ENCODE measurements at regions not wholly inside any gene's neighbourhood (a gene's known extent, or its start where the extent isn't known, plus 50 kb on each side); places are given as distances from the start of the nearest gene placed in this dataset.

DNA sequence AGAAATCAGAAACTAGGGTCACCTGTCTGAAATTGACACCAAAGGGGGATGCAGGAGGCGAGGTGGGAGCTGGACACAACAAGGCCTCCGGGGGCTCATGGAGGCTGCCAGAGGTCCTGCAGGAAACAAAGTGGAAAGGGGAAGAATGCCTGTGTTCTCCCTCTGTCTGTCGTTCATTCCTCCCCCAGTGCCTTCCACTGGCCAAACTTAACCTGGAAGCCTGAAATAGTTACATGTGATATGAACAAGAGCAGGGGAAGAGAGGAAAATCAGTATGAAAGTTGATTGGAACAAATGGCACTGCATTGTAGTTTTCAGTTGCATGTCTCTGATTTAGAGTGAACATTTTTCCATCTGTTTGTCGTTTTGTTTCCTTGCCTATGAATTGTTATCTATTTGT lies 502.0 kb upstream of the CFAP20DC start:
- peaks cover 0 to 3% (median 0%) of the 10 kb centered on the region in 4 donors for H3K27me3 ChIP-seq (ENCODE audit: control insufficient read depth in 4 of 4, insufficient read depth in 4 of 4, low read length in 3 of 4)
- H3K27ac ChIP-seq (ENCODE audit: low read depth in 1 of 2, low read length in 2 of 2) = no peak overlapping the region

GRCh38 chr3:59549962-59550361 lies 500.1 kb upstream of the CFAP20DC start:
- DNase-seq (ENCODE audit: low spot score) = no peak
- H3K27ac ChIP-seq (ENCODE audit: low read depth in 1 of 2, low read length in 2 of 2) = no peak overlapping the region
- TF ChIP-seq RXRA (IDR thresholded peaks at IDR 0.05) (no peak), FOXA2 (IDR thresholded peaks at IDR 0.05) (no peak), GABPA (IDR thresholded peaks at IDR 0.05 in 1 of 2, conservative IDR thresholded peaks at IDR 0.05 in 1 of 2) (no peak), ATF3 (IDR thresholded peaks at IDR 0.05) (no peak), TAF1 (conservative IDR thresholded peaks at IDR 0.05) (no peak), FOXA1 (IDR thresholded peaks at IDR 0.05) (no peak), HNF4A (conservative IDR thresholded peaks at IDR 0.05) (no peak), RAD21 (IDR thresholded peaks at IDR 0.05) (no peak)
- no peaks in the 10 kb centered on the region for H3K36me3 ChIP-seq (ENCODE audit: control insufficient read depth in 4 of 4, insufficient read depth in 3 of 4, low read depth in 1 of 4, low read length in 3 of 4)
- no peak overlapping the region for H3K4me3 ChIP-seq (ENCODE audit: low read depth in 1 of 3, low read length in 3 of 3)
- no peaks in the 10 kb centered on the region for H3K9me3 ChIP-seq (ENCODE audit: control insufficient read depth in 4 of 4, low read length in 3 of 4)
- no peaks in the 10 kb centered on the region for H3K27me3 ChIP-seq (ENCODE audit: control insufficient read depth in 4 of 4, insufficient read depth in 4 of 4, low read length in 3 of 4)
- no peak overlapping the region for H3K9ac ChIP-seq (ENCODE audit: low read depth in 1 of 2, low read length in 2 of 2)
- WGBS = 54% methylated on average over 1 of the region's 1 CpG
- H3K4me1 ChIP-seq (ENCODE audit: control insufficient read depth in 4 of 4, insufficient read depth in 4 of 4, low read length in 3 of 4) = no peaks in the 10 kb centered on the region

More for the DNA sequence above, 502.0 kb upstream of the CFAP20DC start:
- WGBS = 73% methylated on average over 4 of the region's 4 CpGs
- Histone ChIP-seq H3K9me3 (ENCODE audit: control insufficient read depth in 4 of 4, low read length in 3 of 4) (no peaks in the 10 kb centered on the region), H3K36me3 (ENCODE audit: control insufficient read depth in 4 of 4, insufficient read depth in 3 of 4, low read depth in 1 of 4, low read length in 3 of 4) (no peaks in the 10 kb centered on the region), H3K4me1 (ENCODE audit: control insufficient read depth in 4 of 4, insufficient read depth in 4 of 4, low read length in 3 of 4) (no peaks in the 10 kb centered on the region), H3K4me3 (ENCODE audit: low read depth in 1 of 3, low read length in 3 of 3) (no peak overlapping the region), H3K9ac (ENCODE audit: low read depth in 1 of 2, low read length in 2 of 2) (no peak overlapping the region)
- no peak for DNase-seq (ENCODE audit: low spot score)
- TF ChIP-seq NR2F2 (IDR thresholded peaks at IDR 0.05) (no peak), HNF4G (IDR thresholded peaks at IDR 0.05) (no peak), CTCF (IDR thresholded peaks at IDR 0.05; ENCODE audit: low read depth, low read length, missing input control) (no peak), ATF3 (IDR thresholded peaks at IDR 0.05) (no peak), GABPA (IDR thresholded peaks at IDR 0.05 in 1 of 2, conservative IDR thresholded peaks at IDR 0.05 in 1 of 2) (no peak), JUND (IDR thresholded peaks at IDR 0.05) (no peak), HNF4A (conservative IDR thresholded peaks at IDR 0.05) (no peak)
- TF ChIP-seq, protein P1, sequence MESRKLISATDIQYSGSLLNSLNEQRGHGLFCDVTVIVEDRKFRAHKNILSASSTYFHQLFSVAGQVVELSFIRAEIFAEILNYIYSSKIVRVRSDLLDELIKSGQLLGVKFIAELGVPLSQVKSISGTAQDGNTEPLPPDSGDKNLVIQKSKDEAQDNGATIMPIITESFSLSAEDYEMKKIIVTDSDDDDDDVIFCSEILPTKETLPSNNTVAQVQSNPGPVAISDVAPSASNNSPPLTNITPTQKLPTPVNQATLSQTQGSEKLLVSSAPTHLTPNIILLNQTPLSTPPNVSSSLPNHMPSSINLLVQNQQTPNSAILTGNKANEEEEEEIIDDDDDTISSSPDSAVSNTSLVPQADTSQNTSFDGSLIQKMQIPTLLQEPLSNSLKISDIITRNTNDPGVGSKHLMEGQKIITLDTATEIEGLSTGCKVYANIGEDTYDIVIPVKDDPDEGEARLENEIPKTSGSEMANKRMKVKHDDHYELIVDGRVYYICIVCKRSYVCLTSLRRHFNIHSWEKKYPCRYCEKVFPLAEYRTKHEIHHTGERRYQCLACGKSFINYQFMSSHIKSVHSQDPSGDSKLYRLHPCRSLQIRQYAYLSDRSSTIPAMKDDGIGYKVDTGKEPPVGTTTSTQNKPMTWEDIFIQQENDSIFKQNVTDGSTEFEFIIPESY (IDR thresholded peaks at IDR 0.05) = no peak
- TF ChIP-seq, protein P2, sequence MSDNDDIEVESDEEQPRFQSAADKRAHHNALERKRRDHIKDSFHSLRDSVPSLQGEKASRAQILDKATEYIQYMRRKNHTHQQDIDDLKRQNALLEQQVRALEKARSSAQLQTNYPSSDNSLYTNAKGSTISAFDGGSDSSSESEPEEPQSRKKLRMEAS (IDR thresholded peaks at IDR 0.05) = no peak

GRCh38 chr3:59547874-59548273 lies 498.0 kb upstream of the CFAP20DC start:
- Histone ChIP-seq H3K27ac (ENCODE audit: low read depth in 1 of 2, low read length in 2 of 2) (no peak overlapping the region), H3K9ac (ENCODE audit: low read depth in 1 of 2, low read length in 2 of 2) (no peak overlapping the region), H3K36me3 (ENCODE audit: control insufficient read depth in 4 of 4, insufficient read depth in 3 of 4, low read depth in 1 of 4, low read length in 3 of 4) (no peaks in the 10 kb centered on the region), H3K4me1 (ENCODE audit: control insufficient read depth in 4 of 4, insufficient read depth in 4 of 4, low read length in 3 of 4) (no peaks in the 10 kb centered on the region), H3K4me3 (ENCODE audit: low read depth in 1 of 3, low read length in 3 of 3) (no peak overlapping the region), H3K27me3 (ENCODE audit: control insufficient read depth in 4 of 4, insufficient read depth in 4 of 4, low read length in 3 of 4) (no peaks in the 10 kb centered on the region), H3K9me3 (ENCODE audit: control insufficient read depth in 4 of 4, low read length in 3 of 4) (no peaks in the 10 kb centered on the region)
- no peak for DNase-seq (ENCODE audit: low spot score)
- WGBS = 89% methylated on average over 3 of the region's 3 CpGs
- TF ChIP-seq CTCF (IDR thresholded peaks at IDR 0.05; ENCODE audit: low read depth, low read length, missing input control) = no peak
- no peak for TF ChIP-seq SP1 (IDR thresholded peaks at IDR 0.05)
- no peak for TF ChIP-seq JUND (IDR thresholded peaks at IDR 0.05)
- TF ChIP-seq, protein P3, sequence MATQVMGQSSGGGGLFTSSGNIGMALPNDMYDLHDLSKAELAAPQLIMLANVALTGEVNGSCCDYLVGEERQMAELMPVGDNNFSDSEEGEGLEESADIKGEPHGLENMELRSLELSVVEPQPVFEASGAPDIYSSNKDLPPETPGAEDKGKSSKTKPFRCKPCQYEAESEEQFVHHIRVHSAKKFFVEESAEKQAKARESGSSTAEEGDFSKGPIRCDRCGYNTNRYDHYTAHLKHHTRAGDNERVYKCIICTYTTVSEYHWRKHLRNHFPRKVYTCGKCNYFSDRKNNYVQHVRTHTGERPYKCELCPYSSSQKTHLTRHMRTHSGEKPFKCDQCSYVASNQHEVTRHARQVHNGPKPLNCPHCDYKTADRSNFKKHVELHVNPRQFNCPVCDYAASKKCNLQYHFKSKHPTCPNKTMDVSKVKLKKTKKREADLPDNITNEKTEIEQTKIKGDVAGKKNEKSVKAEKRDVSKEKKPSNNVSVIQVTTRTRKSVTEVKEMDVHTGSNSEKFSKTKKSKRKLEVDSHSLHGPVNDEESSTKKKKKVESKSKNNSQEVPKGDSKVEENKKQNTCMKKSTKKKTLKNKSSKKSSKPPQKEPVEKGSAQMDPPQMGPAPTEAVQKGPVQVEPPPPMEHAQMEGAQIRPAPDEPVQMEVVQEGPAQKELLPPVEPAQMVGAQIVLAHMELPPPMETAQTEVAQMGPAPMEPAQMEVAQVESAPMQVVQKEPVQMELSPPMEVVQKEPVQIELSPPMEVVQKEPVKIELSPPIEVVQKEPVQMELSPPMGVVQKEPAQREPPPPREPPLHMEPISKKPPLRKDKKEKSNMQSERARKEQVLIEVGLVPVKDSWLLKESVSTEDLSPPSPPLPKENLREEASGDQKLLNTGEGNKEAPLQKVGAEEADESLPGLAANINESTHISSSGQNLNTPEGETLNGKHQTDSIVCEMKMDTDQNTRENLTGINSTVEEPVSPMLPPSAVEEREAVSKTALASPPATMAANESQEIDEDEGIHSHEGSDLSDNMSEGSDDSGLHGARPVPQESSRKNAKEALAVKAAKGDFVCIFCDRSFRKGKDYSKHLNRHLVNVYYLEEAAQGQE (IDR thresholded peaks at IDR 0.05) = no peak
- no peak for TF ChIP-seq FOXA2 (IDR thresholded peaks at IDR 0.05)
